Uterus (tissue), 2 donors: ENCODE measurements at regions not wholly inside any gene's neighbourhood (a gene's known extent, or its start where the extent isn't known, plus 50 kb on each side); places are given as distances from the start of the nearest gene placed in this dataset.

Experiments used
- POLR2A ChIP-seq, 2 donors: fragments of 450-650 bp; IDR thresholded peaks; one replicate each; pipeline ENCODE4 v1.6.1; 2016; ENCODE audit warnings: antibody characterized with exemption in 2 of 2, mild to moderate bottlenecking in 1 of 2, moderate library complexity in 1 of 2
- TF ChIP-seq, protein P1 (sequence below), 4 experiments: fragments of 200-600 bp in 2 of 4; fragments of 450-650 bp in 2 of 4; sonication (generic) in 2 of 4; IDR thresholded peaks; one replicate each; pipeline ENCODE4 v1.5.1; 2016 to 2019; ENCODE audit warnings: antibody characterized with exemption in 4 of 4, mild to moderate bottlenecking in 2 of 4, moderate library complexity in 1 of 4

DNA sequence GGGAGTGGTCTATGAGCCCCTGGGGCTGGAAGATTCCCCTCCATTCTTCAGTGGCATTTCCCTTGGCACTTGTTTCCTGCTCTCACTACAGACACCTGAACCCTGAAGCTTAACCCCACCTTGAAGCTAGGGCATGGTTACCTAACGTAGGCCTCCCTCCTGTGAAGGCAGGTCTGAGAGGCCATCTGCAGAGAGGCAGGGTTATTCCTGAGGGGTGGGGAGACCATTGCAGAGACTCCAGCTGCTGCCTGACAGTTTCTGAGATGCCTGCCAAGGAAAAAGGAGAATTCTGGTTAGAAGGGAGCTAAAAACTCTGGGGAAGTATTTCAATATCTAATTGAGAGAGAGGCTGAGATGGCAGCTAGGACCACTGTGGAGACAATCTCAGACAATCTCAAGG is 119.3 kb upstream of the NDUFV2 start:
- no peak for TF ChIP-seq POLR2A (IDR thresholded peaks at IDR 0.05)
- TF ChIP-seq, protein P1, sequence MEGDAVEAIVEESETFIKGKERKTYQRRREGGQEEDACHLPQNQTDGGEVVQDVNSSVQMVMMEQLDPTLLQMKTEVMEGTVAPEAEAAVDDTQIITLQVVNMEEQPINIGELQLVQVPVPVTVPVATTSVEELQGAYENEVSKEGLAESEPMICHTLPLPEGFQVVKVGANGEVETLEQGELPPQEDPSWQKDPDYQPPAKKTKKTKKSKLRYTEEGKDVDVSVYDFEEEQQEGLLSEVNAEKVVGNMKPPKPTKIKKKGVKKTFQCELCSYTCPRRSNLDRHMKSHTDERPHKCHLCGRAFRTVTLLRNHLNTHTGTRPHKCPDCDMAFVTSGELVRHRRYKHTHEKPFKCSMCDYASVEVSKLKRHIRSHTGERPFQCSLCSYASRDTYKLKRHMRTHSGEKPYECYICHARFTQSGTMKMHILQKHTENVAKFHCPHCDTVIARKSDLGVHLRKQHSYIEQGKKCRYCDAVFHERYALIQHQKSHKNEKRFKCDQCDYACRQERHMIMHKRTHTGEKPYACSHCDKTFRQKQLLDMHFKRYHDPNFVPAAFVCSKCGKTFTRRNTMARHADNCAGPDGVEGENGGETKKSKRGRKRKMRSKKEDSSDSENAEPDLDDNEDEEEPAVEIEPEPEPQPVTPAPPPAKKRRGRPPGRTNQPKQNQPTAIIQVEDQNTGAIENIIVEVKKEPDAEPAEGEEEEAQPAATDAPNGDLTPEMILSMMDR (IDR thresholded peaks at IDR 0.05), result no peak
